Stimulated activated CD4-positive, alpha-beta T cell treated with anti-CD3 and anti-CD28 coated beads, Interleukin-1b, Interleukin-23, amount 100 ng/mL, for 48 hours (primary cell): ENCODE measurements at regions not wholly inside any gene's neighbourhood (a gene's known extent, or its start where the extent isn't known, plus 50 kb on each side); places are given as distances from the start of the nearest gene placed in this dataset.

ENCODE experiments used
- DNase-seq: peaks from one replicate; pipeline ENCODE4 v3.0.0-alpha.2; 2020

DNA sequence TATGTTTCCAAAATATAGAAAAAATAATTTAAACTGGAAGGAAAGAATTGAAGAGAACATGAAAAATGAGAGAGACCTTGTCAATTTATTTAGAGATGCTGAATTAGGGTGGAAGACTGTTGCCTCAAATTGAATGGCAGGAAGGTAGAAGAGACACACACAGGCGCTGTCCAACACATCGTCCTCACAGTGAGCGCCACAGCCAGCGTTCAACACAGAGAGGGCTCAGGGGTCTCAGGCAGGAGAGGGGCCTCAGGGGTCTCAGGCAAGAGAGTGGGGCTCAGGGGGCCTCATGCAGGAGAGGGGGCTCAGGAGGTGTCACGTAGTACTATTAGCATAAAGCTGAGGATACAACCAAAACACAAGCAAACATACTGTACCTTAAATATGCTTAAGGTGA lies 65.7 kb downstream of the TMEM18 start:
- no peak for DNase-seq

- no peak for DNase-seq
These were observed 66.7 kb downstream of the TMEM18 start for GRCh38 chr2:610491-610890.

DNA sequence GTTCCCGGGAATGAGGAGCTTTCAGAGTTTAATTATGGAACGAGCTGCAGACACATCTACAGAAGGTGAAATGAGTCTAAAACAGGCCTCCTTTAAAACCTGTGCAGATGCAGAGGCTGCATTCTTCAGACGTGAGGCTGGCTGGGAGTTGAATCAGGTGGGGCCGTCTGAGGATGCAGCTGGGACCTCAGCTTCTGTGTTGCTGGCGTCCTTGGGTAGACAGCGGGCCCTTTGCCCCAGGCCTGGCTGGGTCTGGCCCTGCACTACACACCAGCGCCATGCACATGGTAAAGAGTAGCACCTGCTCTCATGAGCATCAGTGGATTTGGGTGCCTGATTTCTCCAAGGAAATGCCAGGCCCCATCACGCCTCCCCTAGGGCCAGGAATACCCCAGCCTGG lies 67.3 kb downstream of the TMEM18 start:
- no peak for DNase-seq

GRCh38 chr2:609449-609848 lies 67.8 kb downstream of the TMEM18 start:
- DNase-seq, result no peak

GRCh38 chr2:608711-609110 lies 68.5 kb downstream of the TMEM18 start:
- no peak for DNase-seq

- DNase-seq, result no peak
These were observed 68.9 kb downstream of the TMEM18 start for GRCh38 chr2:608297-608696.

DNA sequence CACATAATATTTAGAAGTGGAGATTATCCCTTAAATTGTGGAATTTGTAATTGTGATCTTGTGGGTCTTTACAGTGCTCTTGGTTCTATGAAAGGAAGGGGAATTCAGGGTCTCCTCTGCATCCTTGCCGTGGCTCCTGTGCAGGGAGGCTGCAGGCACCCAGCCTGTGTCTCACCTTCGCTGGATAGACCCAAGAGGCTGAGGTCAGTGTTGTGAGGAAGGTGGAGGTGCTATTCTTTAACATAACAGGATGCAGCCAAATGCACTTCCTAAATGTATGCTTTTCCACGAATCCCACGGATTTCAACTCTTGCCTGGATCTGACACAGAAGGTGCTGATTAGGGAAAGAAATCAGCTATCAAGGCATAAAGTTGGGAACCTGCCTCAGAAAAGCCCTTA lies 69.5 kb downstream of the TMEM18 start:
- DNase-seq, result no peak

DNA sequence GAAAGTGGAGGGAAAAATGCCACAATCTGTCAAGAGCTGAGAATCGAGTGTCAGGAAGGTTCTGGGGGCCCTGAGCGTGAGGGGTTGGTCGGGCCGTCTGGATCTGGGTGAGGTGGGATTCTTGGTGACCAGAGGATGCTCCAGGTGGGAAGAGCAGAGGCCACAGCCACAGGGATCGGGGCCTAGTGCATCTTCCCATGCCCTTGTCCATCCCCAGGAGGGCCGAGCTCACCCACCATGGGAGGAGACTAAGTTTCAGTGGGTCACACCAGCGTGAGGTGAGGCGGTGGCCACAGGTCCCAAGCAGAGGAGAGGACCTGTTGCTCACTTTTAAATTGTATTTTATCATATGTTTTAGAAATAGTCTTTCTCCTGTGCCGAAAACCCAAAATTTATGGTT lies 70.0 kb downstream of the TMEM18 start:
- DNase-seq, result no peak

DNA sequence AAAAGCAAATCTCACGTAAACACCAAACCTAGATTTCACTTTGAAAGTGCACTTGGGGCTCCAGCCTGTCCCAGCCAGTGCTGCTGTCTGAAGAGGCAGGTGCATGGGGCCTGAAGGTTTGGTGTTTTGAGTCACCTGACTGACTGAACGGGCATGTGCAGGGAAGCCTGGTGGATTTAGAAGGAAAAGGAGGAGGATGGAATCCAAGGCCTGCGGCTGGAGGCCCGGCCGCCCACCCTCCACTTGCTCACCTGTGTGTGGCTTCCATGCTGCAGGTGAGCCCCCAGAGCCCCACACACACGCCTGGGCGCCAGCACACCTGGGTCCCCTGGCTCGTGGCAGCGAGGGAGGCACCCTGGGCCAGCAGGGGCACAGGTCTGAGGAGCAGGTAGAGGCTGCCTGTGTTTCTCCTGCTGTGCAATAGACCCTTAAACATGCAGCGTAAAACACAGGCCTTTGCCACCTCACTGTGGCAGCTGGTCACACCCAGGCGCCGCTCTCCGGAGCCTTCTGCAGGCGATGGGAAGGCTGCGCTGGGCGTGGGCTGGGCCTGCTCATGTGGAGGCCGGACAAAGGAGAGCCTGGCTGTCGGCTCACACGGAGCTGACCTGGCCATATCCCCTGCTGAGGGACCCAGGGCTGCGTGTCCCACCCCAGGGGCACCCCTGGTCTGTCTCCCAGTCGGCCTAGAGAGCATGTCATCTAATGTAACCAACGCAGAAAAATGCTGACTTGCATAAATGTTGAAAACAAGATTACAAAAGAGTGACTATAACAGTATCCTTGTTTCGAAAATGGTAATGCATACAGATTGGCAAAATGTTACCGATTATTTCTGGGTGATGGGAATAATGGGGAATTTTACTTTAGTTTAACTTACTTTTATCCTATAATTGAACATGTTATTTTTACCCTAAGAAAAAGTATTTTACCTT lies 71.3 kb downstream of the TMEM18 start:
- no peak for DNase-seq

- no peak for DNase-seq
These were observed 72.2 kb downstream of the TMEM18 start for GRCh38 chr2:604854-605524.

DNA sequence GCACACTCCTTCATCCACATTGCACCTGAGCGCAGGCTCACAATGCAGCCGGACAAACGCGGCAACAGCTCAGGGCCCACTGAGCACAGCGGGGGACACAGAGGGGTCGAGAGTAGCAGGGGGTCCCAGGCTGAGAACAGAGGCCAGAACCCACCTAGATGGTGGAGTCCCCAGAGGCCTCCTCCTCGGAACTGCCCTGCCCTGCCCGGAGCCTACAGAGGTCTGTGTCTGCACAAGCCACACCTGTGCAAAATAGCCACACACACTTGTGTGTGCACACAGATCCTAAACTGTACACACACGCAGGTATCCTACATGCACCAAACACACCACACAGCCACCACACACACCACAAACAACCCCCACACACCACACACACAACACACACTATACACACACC lies 72.8 kb downstream of the TMEM18 start:
- DNase-seq, result no peak

DNA sequence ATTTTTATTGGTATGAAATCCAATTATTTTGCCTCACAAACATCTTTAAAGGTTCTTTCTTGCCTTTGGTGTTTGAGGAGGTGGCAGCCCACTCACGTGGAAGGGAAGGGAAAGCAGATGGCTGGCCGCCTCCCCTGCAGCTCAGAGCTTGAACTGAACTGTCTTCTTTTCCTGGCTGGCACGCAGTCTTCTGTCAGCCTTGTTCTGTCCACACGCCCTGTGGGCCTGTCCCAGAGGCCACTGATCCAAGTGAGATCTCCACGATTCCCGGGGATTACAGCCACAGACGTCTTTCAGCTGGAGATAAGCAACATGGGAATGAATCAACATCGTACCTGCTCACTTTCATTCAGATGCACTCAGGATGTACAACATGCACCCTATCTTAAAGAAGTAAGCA lies 73.3 kb downstream of the TMEM18 start:
- no peak for DNase-seq

- no peak for DNase-seq
These were observed 73.8 kb downstream of the TMEM18 start for GRCh38 chr2:603427-603826.

GRCh38 chr2:602571-603359 lies 74.4 kb downstream of the TMEM18 start:
- no peak for DNase-seq

- DNase-seq, result no peak
These were observed 75.3 kb downstream of the TMEM18 start for GRCh38 chr2:601806-602455.

DNA sequence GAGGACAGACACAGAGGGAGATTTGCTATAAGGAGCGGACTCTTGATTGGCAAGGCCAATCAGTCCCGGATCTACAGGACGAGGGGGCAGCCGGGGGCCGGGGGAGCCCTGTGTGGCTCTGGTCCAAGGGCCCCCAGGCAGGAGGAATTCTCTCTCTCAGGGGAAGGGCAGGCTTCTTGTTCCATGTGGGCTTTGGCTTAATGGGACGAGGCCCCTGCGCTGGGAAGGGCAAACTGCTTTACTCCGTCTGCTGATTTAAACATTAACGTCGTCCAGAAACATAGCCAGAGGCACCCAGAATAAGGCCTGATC lies 75.9 kb downstream of the TMEM18 start:
- no peak for DNase-seq

- no peak for DNase-seq
These were observed 76.4 kb downstream of the TMEM18 start for GRCh38 chr2:600542-601386.

- no peak for DNase-seq
These were observed 77.6 kb downstream of the TMEM18 start for GRCh38 chr2:599601-600000.

- no peak for DNase-seq
These were observed 79.0 kb downstream of the TMEM18 start for GRCh38 chr2:598058-598802.

DNA sequence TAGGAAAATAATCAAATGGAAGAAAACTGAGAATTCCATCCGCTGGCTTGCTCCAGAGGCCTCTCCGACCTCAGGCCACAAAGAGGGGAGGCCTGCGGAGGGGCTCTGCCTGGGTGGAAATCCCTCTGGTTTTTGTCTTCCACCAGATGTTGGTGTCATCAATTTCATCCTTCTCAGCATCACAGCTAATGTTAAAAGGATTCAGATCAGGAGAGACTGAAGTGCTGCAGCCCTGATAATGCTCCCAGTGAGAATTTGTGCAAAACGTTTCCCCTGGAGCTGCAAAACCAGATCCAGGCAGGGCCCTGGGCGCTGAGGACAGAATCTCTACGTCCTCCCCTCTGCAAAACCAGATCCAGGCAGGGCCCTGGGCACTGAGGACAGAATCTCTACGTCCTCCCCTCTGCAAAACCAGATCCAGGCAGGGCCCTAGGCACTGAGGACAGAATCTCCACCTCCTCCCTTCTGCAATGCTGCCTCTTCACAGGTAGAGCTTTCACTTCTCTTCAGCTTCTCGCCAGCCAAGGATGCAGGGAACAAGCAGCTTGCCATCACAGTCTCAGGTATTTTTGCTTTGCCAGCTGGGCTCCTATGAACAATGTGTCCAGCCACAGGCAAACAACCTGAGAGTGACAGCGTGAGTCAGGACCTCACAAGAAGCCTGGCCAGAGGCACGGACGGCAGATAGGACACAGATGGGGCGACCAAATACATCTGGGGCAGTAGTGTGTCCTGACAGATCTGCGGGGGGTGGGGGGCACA lies 81.2 kb downstream of the TMEM18 start:
- DNase-seq, result no peak
